HPDE6-E6E7 (cell line): ENCODE measurements at regions not wholly inside any gene's neighbourhood (a gene's known extent, or its start where the extent isn't known, plus 50 kb on each side); places are given as distances from the start of the nearest gene placed in this dataset.
"Not testable (repeated sequence)": the region's sequence is repeated elsewhere in the genome, so short reads cannot be mapped to it uniquely, and the experiment has no call there.

ENCODE experiments used
- DNase-seq: peaks from one replicate; pipeline ENCODE4 v3.0.0; 2011; ENCODE audit warnings: missing footprints; ENCODE audit errors: extremely low spot score

- no peak for DNase-seq
These were observed 250.8 kb upstream of the CBLB start for GRCh38 chr3:106119614-106120082.

GRCh38 chr3:106120356-106120755, 251.5 kb upstream of the CBLB start:
- DNase-seq, result no peak

- no peak for DNase-seq
These were observed 252.9 kb upstream of the CBLB start for GRCh38 chr3:106121491-106122289.

- DNase-seq, result no peak
These were observed 256.0 kb upstream of the CBLB start for GRCh38 chr3:106124818-106125217.

GRCh38 chr3:106125321-106125720, 256.5 kb upstream of the CBLB start:
- no peak for DNase-seq

GRCh38 chr3:106126067-106126845, 257.4 kb upstream of the CBLB start:
- no peak for DNase-seq

GRCh38 chr3:106126846-106127235, 258.0 kb upstream of the CBLB start:
- DNase-seq, result no peak

- no peak for DNase-seq
These were observed 261.1 kb upstream of the CBLB start for GRCh38 chr3:106129939-106130338.

GRCh38 chr3:106130384-106131198, 261.8 kb upstream of the CBLB start:
- no peak for DNase-seq

- DNase-seq, result no peak
These were observed 266.8 kb upstream of the CBLB start for GRCh38 chr3:106135451-106136160.

- no peak for DNase-seq
These were observed 271.0 kb upstream of the CBLB start for GRCh38 chr3:106139826-106140225.

GRCh38 chr3:106140431-106140830, 271.6 kb upstream of the CBLB start:
- DNase-seq, result no peak

- DNase-seq, result no peak
These were observed 275.2 kb upstream of the CBLB start for GRCh38 chr3:106144030-106144429.

GRCh38 chr3:106148440-106149082, 279.7 kb upstream of the CBLB start:
- not testable (repeated sequence) for DNase-seq

- DNase-seq, result no peak
These were observed 288.6 kb upstream of the CBLB start for GRCh38 chr3:106157411-106157810.

- no peak for DNase-seq
These were observed 291.6 kb upstream of the CBLB start for GRCh38 chr3:106160396-106160795.

- DNase-seq, result no peak
These were observed 292.4 kb upstream of the CBLB start for GRCh38 chr3:106161246-106161645.

GRCh38 chr3:106167728-106168127, 298.9 kb upstream of the CBLB start:
- DNase-seq, result no peak

- no peak for DNase-seq
These were observed 300.3 kb upstream of the CBLB start for GRCh38 chr3:106168962-106169750.

- DNase-seq, result no peak
These were observed 301.8 kb upstream of the CBLB start for GRCh38 chr3:106170636-106171035.
